ENCODE measurements at regions not wholly inside any gene's neighbourhood (a gene's known extent, or its start where the extent isn't known, plus 50 kb on each side); places are given as distances from the start of the nearest gene placed in this dataset.

DNA sequence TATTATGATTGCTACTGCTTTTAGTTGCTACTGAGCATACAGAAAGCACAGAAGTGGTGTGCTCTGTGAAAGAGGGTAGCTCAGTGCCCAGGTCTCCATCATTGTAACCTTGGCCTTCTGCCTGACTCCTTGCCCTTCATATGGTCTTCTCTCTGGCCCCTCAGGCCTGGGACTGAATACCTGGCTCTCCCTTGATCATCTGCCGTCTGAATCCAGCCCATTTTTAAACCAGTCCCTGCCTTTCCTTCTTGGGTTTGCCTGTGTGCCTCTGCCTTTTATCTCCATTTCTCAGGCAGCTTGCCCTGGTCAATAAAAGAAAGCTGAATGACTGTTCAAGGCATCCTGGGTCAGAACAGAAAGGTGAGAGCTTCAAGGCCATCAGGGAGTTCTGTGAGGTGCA, 109.1 kb upstream of the ZNF438 start:
- DNase-seq (ENCODE audit: insufficient read length, low spot score) (no peak), FAIRE-seq (no peak)

DNA sequence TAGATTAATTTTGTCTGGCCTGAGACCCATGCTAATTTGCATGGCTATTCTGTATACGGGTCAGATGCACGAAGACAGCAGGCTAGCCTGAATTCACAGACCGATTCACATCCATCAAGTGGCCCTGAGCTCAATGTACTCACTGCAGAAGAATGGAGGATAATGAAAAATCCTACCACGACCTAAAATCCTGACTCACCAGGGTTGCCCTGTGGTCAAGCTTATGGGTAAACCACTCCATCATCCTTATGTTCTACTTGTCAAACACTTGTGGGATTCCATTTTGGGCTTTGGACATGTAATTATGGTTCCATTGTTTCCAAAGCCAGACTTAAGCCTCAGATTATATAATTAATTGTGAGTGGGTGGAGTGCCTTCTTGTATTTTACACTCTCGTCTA, 110.4 kb upstream of the ZNF438 start:
- DNase-seq (ENCODE audit: insufficient read length, low spot score) (no peak), FAIRE-seq (no peak)

DNA sequence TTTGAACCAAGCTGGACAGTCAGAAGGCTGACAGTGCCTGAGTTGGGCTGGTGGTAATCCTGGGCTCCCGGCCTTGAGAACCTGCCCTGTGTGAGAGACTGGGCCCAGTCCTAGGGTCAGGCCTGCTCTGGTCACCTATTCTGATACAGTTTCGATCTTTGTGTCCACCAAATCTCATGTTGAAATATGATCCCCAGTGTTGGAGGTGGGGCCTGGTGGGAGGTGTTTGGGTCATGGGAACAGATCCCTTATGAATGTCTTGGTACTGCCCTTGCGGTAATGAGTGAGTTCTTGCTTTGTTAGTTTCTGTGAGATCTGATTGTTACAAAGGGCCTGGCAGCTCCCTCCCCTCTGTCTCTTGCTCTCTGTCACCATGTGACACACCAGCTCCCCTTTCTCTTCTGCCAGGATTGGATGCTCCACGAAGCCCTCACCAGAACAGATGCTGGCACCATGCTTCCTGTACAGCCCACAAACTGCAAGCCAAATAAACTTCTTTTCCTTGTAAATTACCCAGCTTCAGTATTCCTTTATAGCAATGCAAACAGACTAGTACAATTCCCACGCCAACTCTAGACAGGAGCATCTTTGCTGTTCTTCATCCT, 111.8 kb upstream of the ZNF438 start:
- DNase-seq (ENCODE audit: insufficient read length, low spot score) (no peak), FAIRE-seq (no peak)

DNA sequence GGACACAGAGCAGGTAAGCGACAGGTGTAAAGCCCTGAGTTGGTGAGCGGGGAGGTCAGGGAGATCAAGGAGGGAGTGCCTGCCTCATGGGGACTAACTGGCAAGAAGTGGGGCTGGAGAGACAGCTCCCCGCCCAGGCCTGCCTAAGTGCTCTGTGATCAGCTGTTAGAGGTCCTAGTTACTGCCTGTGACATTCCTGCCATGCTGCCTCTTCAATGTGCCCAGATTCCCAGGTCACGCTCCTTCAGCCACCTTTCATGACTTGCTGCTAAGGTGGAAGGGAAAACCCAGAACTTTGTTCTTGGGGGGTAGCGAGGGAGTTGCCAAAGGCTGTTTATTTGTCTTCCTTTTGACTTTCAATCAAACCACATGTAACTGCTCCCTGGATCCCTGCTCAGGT, 114.3 kb upstream of the ZNF438 start:
- DNase-seq (ENCODE audit: insufficient read length, low spot score) = no peak
- no peak for FAIRE-seq

GRCh38 chr10:31146491-31147209, 115.0 kb upstream of the ZNF438 start:
- FAIRE-seq = no peak
- DNase-seq (ENCODE audit: insufficient read length, low spot score) = no peak

GRCh38 chr10:31147210-31147608, 115.5 kb upstream of the ZNF438 start:
- FAIRE-seq (no peak), DNase-seq (ENCODE audit: insufficient read length, low spot score) (no peak)

GRCh38 chr10:31148951-31149350, 117.3 kb upstream of the ZNF438 start:
- FAIRE-seq (no peak), DNase-seq (ENCODE audit: insufficient read length, low spot score) (no peak)

DNA sequence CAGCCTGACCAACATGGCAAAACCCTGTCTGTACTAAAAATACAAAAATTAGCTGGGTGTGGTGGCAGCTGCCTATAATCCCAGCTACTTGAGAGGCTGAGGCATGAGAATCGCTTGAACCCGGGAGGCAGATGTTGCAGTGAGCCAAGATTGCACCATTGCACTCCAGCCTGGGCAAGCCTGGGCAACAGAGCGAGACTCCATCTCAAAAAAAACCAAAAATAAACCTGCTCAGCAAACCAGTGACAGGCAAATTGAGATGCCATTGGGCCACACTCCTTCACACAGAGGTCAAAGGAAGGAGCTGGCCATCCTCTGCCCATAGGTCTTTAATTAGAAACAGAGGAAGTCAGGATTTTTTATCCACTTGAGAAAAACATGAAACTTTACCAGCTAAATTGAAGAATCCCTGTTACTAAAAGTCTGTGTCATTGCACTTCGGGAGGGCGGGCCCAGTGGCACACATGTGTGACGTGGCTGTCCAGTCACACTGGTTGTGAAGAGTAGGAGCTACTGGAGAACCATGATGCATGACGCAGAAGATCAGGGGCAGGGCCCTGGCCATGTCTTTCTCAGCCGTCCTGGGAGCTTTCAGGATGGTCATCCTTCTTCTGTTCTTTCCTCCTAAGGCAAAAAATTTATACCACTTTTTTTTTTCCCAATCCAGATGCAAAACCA, 118.3 kb upstream of the ZNF438 start:
- DNase-seq (ENCODE audit: insufficient read length, low spot score) = no peak
- no peak for FAIRE-seq

DNA sequence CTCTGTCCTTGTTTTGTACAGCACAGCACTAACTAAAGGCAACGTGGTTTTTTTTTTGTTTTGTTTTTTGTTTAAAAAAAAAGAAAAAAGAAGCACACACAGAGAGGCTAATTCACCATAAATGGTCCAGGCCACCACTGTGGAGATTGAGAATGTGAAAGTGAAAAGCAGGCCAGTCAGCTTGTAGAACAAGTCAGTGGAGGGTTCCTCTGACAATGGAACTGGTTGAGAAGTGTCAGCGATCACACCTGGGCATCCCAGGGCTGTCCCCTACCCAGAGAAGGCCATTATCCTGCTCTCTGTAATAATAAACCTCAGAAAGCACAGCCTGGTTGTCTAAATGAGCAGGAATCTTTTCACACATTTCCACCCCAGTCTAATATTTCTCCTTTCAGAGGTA, 119.6 kb upstream of the ZNF438 start:
- no peak for FAIRE-seq
- DNase-seq (ENCODE audit: insufficient read length, low spot score) = no peak

DNA sequence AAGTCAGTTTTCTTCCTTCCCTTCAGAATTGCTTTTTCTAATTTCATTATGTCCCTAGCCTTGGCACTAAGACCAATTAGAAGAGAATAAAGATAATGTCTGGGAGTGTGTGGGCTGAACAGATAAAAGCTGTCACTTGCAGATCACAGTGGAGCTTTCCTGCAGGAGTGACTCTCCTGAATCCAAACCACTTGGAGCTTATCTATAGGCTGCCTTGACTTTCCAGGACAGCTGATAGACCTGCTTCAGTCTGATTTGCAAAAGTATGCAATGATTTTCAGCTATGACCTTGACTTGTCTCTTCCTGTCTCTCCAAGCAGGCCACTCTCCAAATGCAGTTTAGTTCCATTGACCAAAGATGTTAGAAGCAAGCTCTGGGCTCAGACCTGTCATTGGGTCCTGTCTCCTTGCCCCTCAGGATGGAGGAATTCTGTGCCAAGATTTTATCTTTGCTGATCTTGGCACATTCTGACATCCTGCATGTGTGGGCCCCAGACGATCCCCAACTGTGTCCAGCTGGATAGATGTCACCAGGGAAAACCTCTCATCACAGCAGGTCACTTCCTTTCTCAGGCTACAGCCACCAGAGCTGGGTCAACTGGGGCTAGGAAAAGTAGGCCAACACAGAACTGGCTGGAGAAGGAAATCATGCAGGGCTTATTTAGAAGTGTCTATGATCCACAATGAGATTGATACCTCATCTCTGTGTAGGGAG, 120.9 kb upstream of the ZNF438 start:
- FAIRE-seq (no peak), DNase-seq (ENCODE audit: insufficient read length, low spot score) (no peak)

DNA sequence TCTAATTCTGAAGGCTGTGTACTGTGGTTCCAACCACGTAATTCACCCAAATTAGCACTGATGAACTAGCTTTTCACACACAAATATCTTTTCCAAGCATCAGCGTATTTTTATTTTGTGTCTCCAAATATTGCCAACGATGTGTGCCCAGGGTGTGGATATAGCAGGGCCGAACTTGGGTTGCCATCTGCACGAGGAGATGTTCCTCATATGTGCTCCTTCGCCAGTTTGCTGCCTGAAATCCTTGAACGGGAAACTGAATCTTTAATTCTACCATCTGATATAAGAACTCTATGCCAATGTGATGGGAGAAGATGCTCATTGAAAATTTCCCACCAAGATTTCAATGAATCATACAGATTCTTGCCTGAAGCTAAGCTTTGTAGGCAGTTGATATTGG, 121.5 kb upstream of the ZNF438 start:
- FAIRE-seq = no peak
- DNase-seq (ENCODE audit: insufficient read length, low spot score) = no peak

GRCh38 chr10:31153692-31154091, 122.0 kb upstream of the ZNF438 start:
- no peak for DNase-seq (ENCODE audit: insufficient read length, low spot score)

GRCh38 chr10:31154996-31155395, 123.3 kb upstream of the ZNF438 start:
- no peak for FAIRE-seq
- no peak for DNase-seq (ENCODE audit: insufficient read length, low spot score)

More at GRCh38 chr10:31153692-31154091, 122.0 kb upstream of the ZNF438 start:
- no peak for FAIRE-seq

GRCh38 chr10:31157123-31158010, 125.7 kb upstream of the ZNF438 start:
- no peak for DNase-seq (ENCODE audit: insufficient read length, low spot score)
- FAIRE-seq = no peak

DNA sequence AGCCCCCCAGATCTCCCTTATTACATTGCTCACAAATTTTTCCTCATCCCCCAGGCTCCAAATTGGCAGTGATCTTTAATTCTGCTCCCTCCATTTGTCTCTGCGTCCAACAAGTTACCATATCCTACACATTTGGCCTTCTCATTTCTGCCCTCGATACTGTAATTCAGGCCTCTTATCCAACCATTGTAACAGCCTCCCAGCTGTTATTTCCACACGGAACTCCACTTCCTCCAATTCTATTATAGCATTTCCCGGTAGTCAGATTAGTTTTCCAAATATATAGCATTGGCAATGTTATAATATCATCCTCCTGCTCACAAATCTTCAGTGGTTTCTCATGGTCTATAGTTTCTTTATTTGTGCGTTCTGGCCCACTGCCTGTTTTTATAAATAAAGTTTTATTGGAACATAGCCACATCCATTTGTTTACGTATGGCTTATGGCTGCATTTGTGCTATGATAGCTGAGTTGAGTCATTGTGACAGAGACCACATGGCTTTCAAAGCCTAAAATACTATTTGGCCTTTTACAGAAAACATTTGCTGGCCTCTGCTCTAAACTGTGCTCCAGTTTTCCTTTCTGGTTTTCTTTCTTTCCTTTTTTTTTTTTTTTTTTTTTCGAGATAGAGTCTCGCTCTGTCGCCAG, 126.5 kb upstream of the ZNF438 start:
- FAIRE-seq = no peak
- no peak for DNase-seq (ENCODE audit: insufficient read length, low spot score)

DNA sequence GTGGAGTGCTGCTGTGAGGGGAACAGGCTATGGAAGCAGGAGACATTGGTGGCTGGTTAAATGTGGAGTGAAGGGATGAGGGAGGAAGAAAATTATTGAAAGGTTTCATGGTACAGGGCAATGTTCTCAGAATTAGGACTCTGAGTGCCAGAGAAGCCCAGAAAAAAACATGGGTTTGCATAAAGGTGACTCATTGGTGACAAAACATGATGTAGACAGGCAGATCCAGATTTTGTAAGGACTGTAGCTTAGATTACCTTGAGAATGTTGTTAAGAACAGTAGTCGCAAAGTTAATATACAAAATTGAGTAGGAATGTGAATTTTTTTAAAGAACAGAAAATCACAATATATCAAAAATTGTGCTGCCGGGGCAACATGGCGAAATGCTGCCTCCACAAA, 134.9 kb upstream of the ZNF438 start:
- FAIRE-seq = no peak
- no peak for DNase-seq (ENCODE audit: insufficient read length, low spot score)

GRCh38 chr10:31170636-31171035, 139.0 kb upstream of the ZNF438 start:
- FAIRE-seq = no peak
- no peak for DNase-seq (ENCODE audit: insufficient read length, low spot score)

- DNase-seq (ENCODE audit: insufficient read length, low spot score) = no peak
- FAIRE-seq = no peak
Observed at GRCh38 chr10:31171402-31172083, 139.9 kb upstream of the ZNF438 start.

DNA sequence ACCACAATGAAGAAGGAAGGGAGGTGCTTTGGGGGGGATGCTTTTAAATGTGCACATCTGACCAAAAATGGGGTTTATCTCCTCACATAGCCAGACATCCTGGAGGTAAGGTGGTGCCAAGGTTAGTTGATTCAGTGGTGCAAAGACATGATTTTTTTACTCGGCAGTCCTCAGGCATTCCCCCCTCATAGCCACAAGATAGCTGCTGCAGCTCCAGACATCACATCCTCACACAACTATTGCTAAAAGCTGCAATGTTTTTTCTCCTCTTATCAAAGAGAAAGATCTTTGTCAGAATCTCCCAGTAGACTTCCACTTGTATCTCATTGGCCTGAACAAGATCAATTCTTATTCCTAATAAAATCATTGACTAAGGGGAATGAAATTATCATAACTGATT, 141.3 kb upstream of the ZNF438 start:
- FAIRE-seq = no peak

More for the DNA sequence above, 141.3 kb upstream of the ZNF438 start:
- DNase-seq (ENCODE audit: insufficient read length, low spot score) = no peak

All from GM19239 (cell line).